CD4-positive, alpha-beta T cell (primary cell): ENCODE measurements at regions not wholly inside any gene's neighbourhood (a gene's known extent, or its start where the extent isn't known, plus 50 kb on each side); places are given as distances from the start of the nearest gene placed in this dataset.

ENCODE experiments used
- ATAC-seq: fragments of 200-7000 bp; cut with Tn5 transposase; one replicate; pipeline ENCODE4 v1.10.0; 2022; ENCODE audit warnings: mild to moderate bottlenecking; ENCODE audit not compliant: poor library complexity
- CTCF ChIA-PET: fragments of 350-600 bp; sonication (Branson Sonifier 250); formaldehyde crosslinking; loops from one replicate; lab custom pipeline; 2021; ENCODE audit warnings: antibody characterized with exemption, inconsistent platforms; lab: Charles Lee
- POLR2A ChIA-PET: fragments of 350-600 bp; sonication (Branson Sonifier 250); formaldehyde crosslinking; loops from one replicate; lab custom pipeline; 2021; ENCODE audit warnings: antibody characterized with exemption, inconsistent platforms; lab: Charles Lee
- DNase-seq, 14 experiments: peaks; one replicate each; pipeline ENCODE4 v3.0.0-alpha.2; 2013 to 2020; ENCODE audit warnings: mixed read lengths in 2 of 14
- H3K27ac ChIP-seq, 2 donors: one replicate each; pipeline versions ENCODE4 v1.5.1 to v1.7.0; 2013; ENCODE audit warnings: low read length in 2 of 2, low read depth in 1 of 2, mild to moderate bottlenecking in 1 of 2
- H3K27me3 ChIP-seq, 2 experiments: 1 replicate in 1 of 2; 2 replicates in 1 of 2; pipeline versions ENCODE4 v1.6.1 to v1.7.0; 2013; ENCODE audit warnings: low read length in 2 of 2, control low read depth in 1 of 2, mild to moderate bottlenecking in 1 of 2, moderate library complexity in 1 of 2; ENCODE audit not compliant: insufficient read depth in 2 of 2, control insufficient read depth in 1 of 2
- H3K36me3 ChIP-seq: one replicate; pipeline ENCODE4 v1.6.1; 2013; ENCODE audit warnings: low read length, control low read depth; ENCODE audit not compliant: insufficient read depth
- H3K4me1 ChIP-seq: one replicate; pipeline ENCODE4 v1.6.1; 2013; ENCODE audit warnings: low read length, control low read depth; ENCODE audit not compliant: insufficient read depth
- H3K4me3 ChIP-seq: one replicate; pipeline ENCODE4 v1.5.1; 2013; ENCODE audit warnings: mild to moderate bottlenecking, low read length, moderate library complexity
- H3K9me3 ChIP-seq, 2 experiments: 1 replicate in 1 of 2; 2 replicates in 1 of 2; pipeline versions ENCODE4 v1.6.1 to v1.7.0; 2013; ENCODE audit warnings: low read length in 2 of 2, mild to moderate bottlenecking in 2 of 2, control low read depth in 1 of 2, moderate library complexity in 1 of 2; ENCODE audit not compliant: control insufficient read depth in 1 of 2, insufficient read depth in 1 of 2
- H3K27ac Mint-ChIP-seq: one replicate; pipeline ENCODE4 v1.8.0; 2020; ENCODE audit warnings: mixed read lengths
- H3K27me3 Mint-ChIP-seq: one replicate; pipeline ENCODE4 v1.8.0; 2021; ENCODE audit warnings: mixed read lengths
- H3K36me3 Mint-ChIP-seq: one replicate; pipeline ENCODE4 v1.8.0; 2021; ENCODE audit warnings: low read depth, mixed read lengths
- H3K4me1 Mint-ChIP-seq: one replicate; pipeline ENCODE4 v1.8.0; 2021; ENCODE audit warnings: low read depth, mixed read lengths
- H3K4me3 Mint-ChIP-seq: one replicate; pipeline ENCODE4 v1.8.0; 2020; ENCODE audit warnings: mild to moderate bottlenecking, mixed read lengths
- H3K9me3 Mint-ChIP-seq: one replicate; pipeline ENCODE4 v1.8.0; 2020; ENCODE audit warnings: mixed read lengths
- CTCF ChIP-seq: fragments of 200-600 bp; IDR thresholded peaks from one replicate; pipeline ENCODE4 v1.8.0; 2022; ENCODE audit warnings: antibody characterized with exemption, mild to moderate bottlenecking
- intact Hi-C, 2 experiments: fragments of 100-400 bp; cut with DNase I in 1 of 2; cut with micrococcal nuclease in 1 of 2; formaldehyde crosslinking; loops; one replicate each; pipeline versions ENCODE4 v1.15.1 to v1.9.0; 2023 to 2025; cut with DNase I, micrococcal nuclease

GRCh38 chr6:101236709-101237108 lies 156.8 kb upstream of the GRIK2 start:
- no peaks in the 10 kb centered on the region for H3K36me3 Mint-ChIP-seq
- intact Hi-C loops, result no loop called here
- Histone ChIP-seq H3K4me1 (no peaks in the 10 kb centered on the region), H3K4me3 (no peak overlapping the region), H3K27me3 (no peaks in the 10 kb centered on the region), H3K36me3 (no peaks in the 10 kb centered on the region), H3K27ac (no peak overlapping the region), H3K9me3 (no peaks in the 10 kb centered on the region)
- no peaks in the 10 kb centered on the region for H3K9me3 Mint-ChIP-seq
- CTCF ChIA-PET, result no interaction called here
- no peak for TF ChIP-seq CTCF
- DNase-seq (no peak), ATAC-seq (no peak)
- H3K27ac Mint-ChIP-seq, result no peak overlapping the region
- POLR2A ChIA-PET, result no interaction called here
- no peaks in the 10 kb centered on the region for H3K4me1 Mint-ChIP-seq
- no peak overlapping the region for H3K4me3 Mint-ChIP-seq
- no peaks in the 10 kb centered on the region for H3K27me3 Mint-ChIP-seq

- CTCF ChIA-PET, result no interaction called here
- intact Hi-C loops, result loop anchor here in 1 of 2 experiments (1.0 kb wide), 1 partner anchor 48 kb away; no protein-coding TSS in a partner anchor
- Histone ChIP-seq H3K4me3 (no peak overlapping the region), H3K9me3 (no peaks in the 10 kb centered on the region), H3K27ac (no peak overlapping the region), H3K36me3 (no peaks in the 10 kb centered on the region), H3K4me1 (no peaks in the 10 kb centered on the region), H3K27me3 (no peaks in the 10 kb centered on the region)
- H3K27me3 Mint-ChIP-seq, result no peaks in the 10 kb centered on the region
- H3K27ac Mint-ChIP-seq, result no peak overlapping the region
- no peaks in the 10 kb centered on the region for H3K4me1 Mint-ChIP-seq
- TF ChIP-seq CTCF, result no peak
- no peaks in the 10 kb centered on the region for H3K36me3 Mint-ChIP-seq
- ATAC-seq (no peak), DNase-seq (no peak)
- H3K4me3 Mint-ChIP-seq, result no peak overlapping the region
- H3K9me3 Mint-ChIP-seq, result no peaks in the 10 kb centered on the region
- POLR2A ChIA-PET, result no interaction called here
These were observed 152.1 kb upstream of the GRIK2 start for GRCh38 chr6:101241442-101241841.

- H3K9me3 Mint-ChIP-seq, result peaks cover 11% of the 10 kb centered on the region
- Histone ChIP-seq H3K27ac (no peak overlapping the region), H3K4me3 (no peak overlapping the region), H3K36me3 (no peaks in the 10 kb centered on the region), H3K27me3 (no peaks in the 10 kb centered on the region), H3K9me3 (peaks cover 4 to 9% of the 10 kb centered on the region in 2 experiments), H3K4me1 (no peaks in the 10 kb centered on the region)
- POLR2A ChIA-PET, result no interaction called here
- ATAC-seq (no peak), DNase-seq (no peak)
- H3K27me3 Mint-ChIP-seq, result no peaks in the 10 kb centered on the region
- CTCF ChIA-PET, result no interaction called here
- no peaks in the 10 kb centered on the region for H3K36me3 Mint-ChIP-seq
- no peaks in the 10 kb centered on the region for H3K4me1 Mint-ChIP-seq
- TF ChIP-seq CTCF, result no peak
- H3K27ac Mint-ChIP-seq, result no peak overlapping the region
- intact Hi-C loops, result no loop called here
- no peak overlapping the region for H3K4me3 Mint-ChIP-seq
These were observed 144.0 kb upstream of the GRIK2 start for GRCh38 chr6:101249470-101249869.
